ENCODE measurements at regions not wholly inside any gene's neighbourhood (a gene's known extent, or its start where the extent isn't known, plus 50 kb on each side); places are given as distances from the start of the nearest gene placed in this dataset.

- DNase-seq (ENCODE audit: low read depth), result no peak
Observed at GRCh38 chr16:82241469-82242052, 71.5 kb upstream of the MPHOSPH6 start.

GRCh38 chr16:82240111-82240510, 70.1 kb upstream of the MPHOSPH6 start:
- no peak for DNase-seq (ENCODE audit: low read depth)

- DNase-seq (ENCODE audit: low read depth), result no peak
Observed at GRCh38 chr16:82236875-82237274, 66.9 kb upstream of the MPHOSPH6 start.

- no peak for DNase-seq (ENCODE audit: low read depth)
Observed at GRCh38 chr16:82236415-82236814, 66.4 kb upstream of the MPHOSPH6 start.

GRCh38 chr16:82232806-82233205, 62.8 kb upstream of the MPHOSPH6 start:
- no peak for DNase-seq (ENCODE audit: low read depth)

- DNase-seq (ENCODE audit: low read depth), result no peak
Observed at GRCh38 chr16:82231008-82231787, 61.2 kb upstream of the MPHOSPH6 start.

- DNase-seq (ENCODE audit: low read depth), result no peak
Observed at GRCh38 chr16:82229800-82230619, 60.0 kb upstream of the MPHOSPH6 start.

- DNase-seq (ENCODE audit: low read depth), result no peak
Observed at GRCh38 chr16:82226327-82226726, 56.3 kb upstream of the MPHOSPH6 start.

GRCh38 chr16:82224821-82225220, 54.8 kb upstream of the MPHOSPH6 start:
- DNase-seq (ENCODE audit: low read depth), result no peak

- DNase-seq (ENCODE audit: low read depth), result no peak
Observed at GRCh38 chr16:82220541-82220940, 50.5 kb upstream of the MPHOSPH6 start.

Measured in forelimb muscle (tissue), 1 donor.